A673 (cell line): ENCODE measurements at regions not wholly inside any gene's neighbourhood (a gene's known extent, or its start where the extent isn't known, plus 50 kb on each side); places are given as distances from the start of the nearest gene placed in this dataset.

ENCODE experiments used
- BruUV-seq: library from RNA; stranded (reverse); fragments of 400-500 nt; replicated peaks from 2 replicates; lab custom pipeline; 2021; lab: Mats Ljungman, UMichigan
- CTCF ChIA-PET: fragments of 300-600 bp; sonication (Branson Sonifier 250); formaldehyde crosslinking; loops from one replicate; lab custom pipeline; 2022; ENCODE audit warnings: antibody characterized with exemption; lab: Charles Lee
- POLR2A ChIA-PET: fragments of 300-600 bp; sonication (Branson Sonifier 250); formaldehyde crosslinking; loops from one replicate; lab custom pipeline; 2022; ENCODE audit warnings: antibody characterized with exemption; ENCODE audit not compliant: low non-redundant PET; lab: Charles Lee
- DNase-seq: peaks from one replicate; pipeline ENCODE4 v3.0.0-alpha.2; 2015; ENCODE audit warnings: low spot score
- H3K27ac ChIP-seq: fragments of 200-600 bp; sonication (generic); 2 replicates; pipeline ENCODE4 v1.5.1; 2016; ENCODE audit warnings: mixed run types, low read depth, mild to moderate bottlenecking, mixed read lengths, antibody characterized with exemption, low read length; ENCODE audit not compliant: poor library complexity, severe bottlenecking
- H3K27me3 ChIP-seq: fragments of 200-600 bp; sonication (generic); replicated peaks from 2 replicates; pipeline ENCODE4 v1.6.1; 2017; ENCODE audit warnings: mixed run types, low read depth, mild to moderate bottlenecking, mixed read lengths, antibody characterized with exemption, low read length; ENCODE audit not compliant: insufficient read depth, poor library complexity
- H3K36me3 ChIP-seq: fragments of 200-600 bp; sonication (generic); 2 replicates; pipeline ENCODE4 v1.6.1; 2016; ENCODE audit warnings: mixed run types, mild to moderate bottlenecking, mixed read lengths, antibody characterized with exemption, low read length; ENCODE audit not compliant: insufficient read depth, poor library complexity, severe bottlenecking
- H3K4me1 ChIP-seq: fragments of 200-600 bp; sonication (generic); 2 replicates; pipeline ENCODE4 v1.6.1; 2017; ENCODE audit warnings: mixed run types, mild to moderate bottlenecking, mixed read lengths, antibody characterized with exemption, low read length; ENCODE audit not compliant: insufficient read depth, poor library complexity, severe bottlenecking
- H3K4me3 ChIP-seq: fragments of 200-600 bp; sonication (generic); 2 replicates; pipeline ENCODE4 v1.5.1; 2016; ENCODE audit warnings: low read depth, mixed run types, mild to moderate bottlenecking, mixed read lengths, low read length; ENCODE audit not compliant: poor library complexity, severe bottlenecking
- H3K9me3 ChIP-seq: fragments of 200-600 bp; sonication (generic); 2 replicates; pipeline ENCODE4 v1.6.1; 2016; ENCODE audit warnings: mixed run types, low read depth, mild to moderate bottlenecking, mixed read lengths, antibody characterized with exemption, low read length; ENCODE audit not compliant: poor library complexity, severe bottlenecking
- CTCF ChIP-seq: fragments of 300-800, 200-600 bp; sonication (generic); conservative IDR thresholded peaks from 2 replicates; pipeline ENCODE4 v1.5.1; 2017; ENCODE audit warnings: low read depth, mild to moderate bottlenecking, antibody characterized with exemption, low read length, moderate library complexity, mixed read lengths
- EZH2 ChIP-seq: fragments of 200-600 bp; sonication (generic); IDR thresholded peaks from 2 replicates; pipeline ENCODE4 v1.6.1; 2017; ENCODE audit warnings: borderline replicate concordance, low read depth, mild to moderate bottlenecking, mixed read lengths, antibody characterized with exemption, low read length; ENCODE audit not compliant: poor library complexity, severe bottlenecking
- intact Hi-C: fragments of 100-400 bp; cut with micrococcal nuclease; formaldehyde crosslinking; loops from one replicate; pipeline ENCODE4 v1.10.0; 2022; ENCODE audit not compliant: unreplicated experiment

GRCh38 chr4:14844061-14844460 is 158.2 kb upstream of the CPEB2 start:
- no peak for DNase-seq
- H3K36me3 ChIP-seq = no peaks in the 10 kb centered on the region
- intact Hi-C loops = no loop called here
- CTCF ChIA-PET = no interaction called here
- TF ChIP-seq EZH2 (no peak), CTCF (no peak)
- H3K27me3 ChIP-seq = no peaks in the 10 kb centered on the region
- BruUV-seq = no TSS peak
- H3K27ac ChIP-seq = no peak overlapping the region
- peaks cover 3% of the 10 kb centered on the region for H3K9me3 ChIP-seq
- peaks cover 6% of the 10 kb centered on the region for H3K4me1 ChIP-seq
- H3K4me3 ChIP-seq = no peak overlapping the region
- POLR2A ChIA-PET = no interaction called here

DNA sequence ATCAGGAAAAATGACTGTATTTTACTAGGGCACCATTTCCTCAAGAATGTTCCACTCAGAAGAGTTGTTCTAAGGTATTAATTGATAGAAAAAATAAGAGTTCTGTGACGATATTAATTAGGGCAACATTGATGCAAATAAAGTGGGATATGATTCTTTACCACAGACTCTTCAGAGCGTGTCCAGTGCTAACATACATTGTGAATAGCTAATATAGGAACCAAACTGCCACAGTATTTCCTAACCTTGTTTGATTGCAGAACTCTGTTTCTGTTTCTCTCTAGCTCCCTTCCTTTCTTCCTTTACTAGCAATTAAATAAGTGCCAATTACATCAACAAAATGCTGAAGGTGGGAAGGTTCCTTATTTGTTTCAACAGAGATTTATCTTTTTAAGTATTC is 154.1 kb upstream of the CPEB2 start:
- Histone ChIP-seq H3K27ac (no peak overlapping the region), H3K36me3 (no peaks in the 10 kb centered on the region), H3K4me3 (no peak overlapping the region), H3K4me1 (no peaks in the 10 kb centered on the region), H3K27me3 (no peaks in the 10 kb centered on the region), H3K9me3 (no peaks in the 10 kb centered on the region)
- CTCF ChIA-PET = no interaction called here
- no TSS peak for BruUV-seq
- DNase-seq = no peak
- TF ChIP-seq CTCF = no peak
- intact Hi-C loops = no loop called here
- POLR2A ChIA-PET = no interaction called here

DNA sequence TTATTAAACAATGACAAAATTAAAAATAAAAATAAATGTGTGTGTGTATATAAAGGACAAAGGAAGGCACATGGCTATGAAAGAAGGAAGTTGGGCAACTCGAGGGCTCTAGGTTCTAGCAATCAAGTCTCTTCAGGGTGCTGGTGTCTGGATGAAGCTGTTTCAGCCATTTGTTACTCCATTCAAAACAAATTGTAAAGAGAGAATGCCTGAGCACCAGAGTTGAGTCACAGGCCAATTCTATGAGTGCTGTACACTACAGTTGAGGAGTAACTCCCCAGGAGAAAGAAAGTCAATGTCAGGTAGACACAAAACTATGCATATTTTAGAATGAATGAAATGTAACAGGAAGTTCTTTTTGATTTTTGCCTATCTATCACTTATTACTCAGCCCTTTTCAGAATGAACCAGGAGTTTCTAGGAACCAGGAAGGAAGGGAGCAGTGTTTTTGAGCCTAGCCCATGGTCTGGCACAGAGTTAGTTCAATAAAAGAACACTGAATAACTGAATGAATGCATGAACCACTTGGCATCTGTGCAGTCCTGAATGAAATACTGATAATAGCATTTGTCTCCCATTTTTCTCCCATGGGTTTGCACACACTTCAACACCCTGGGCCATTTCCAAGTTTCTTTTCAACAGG is 151.7 kb upstream of the CPEB2 start:
- CTCF ChIA-PET = no interaction called here

More for the DNA sequence above, 151.7 kb upstream of the CPEB2 start:
- BruUV-seq = no TSS peak
- Histone ChIP-seq H3K36me3 (no peaks in the 10 kb centered on the region), H3K4me1 (no peaks in the 10 kb centered on the region), H3K4me3 (no peak overlapping the region), H3K27ac (no peak overlapping the region), H3K27me3 (no peaks in the 10 kb centered on the region), H3K9me3 (no peaks in the 10 kb centered on the region)
- no peak for DNase-seq
- POLR2A ChIA-PET = no interaction called here
- TF ChIP-seq CTCF (no peak), EZH2 (no peak)
- intact Hi-C loops = no loop called here
